OCI-LY3 (cell line): ENCODE measurements at regions not wholly inside any gene's neighbourhood (a gene's known extent, or its start where the extent isn't known, plus 50 kb on each side); places are given as distances from the start of the nearest gene placed in this dataset.

Experiments used
- CTCF ChIP-seq: fragments of 200-600, 300-600 bp; sonication (generic); IDR thresholded peaks from 2 replicates; pipeline ENCODE4 v1.5.1; 2014; ENCODE audit warnings: antibody characterized with exemption, low read length, low read depth
- EZH2phosphoT487 ChIP-seq: fragments of 200-600 bp; shearing (Covaris generic); IDR thresholded peaks from 2 replicates; pipeline ENCODE4 v1.6.1; 2018; ENCODE audit warnings: antibody characterized with exemption, mixed run types, low read depth

- TF ChIP-seq CTCF (no peak), EZH2phosphoT487 (no peak)
Measured at GRCh38 chr2:145022666-145023333, 502.9 kb upstream of the ZEB2 start.
